ENCODE measurements at regions not wholly inside any gene's neighbourhood (a gene's known extent, or its start where the extent isn't known, plus 50 kb on each side); places are given as distances from the start of the nearest gene placed in this dataset.

DNA sequence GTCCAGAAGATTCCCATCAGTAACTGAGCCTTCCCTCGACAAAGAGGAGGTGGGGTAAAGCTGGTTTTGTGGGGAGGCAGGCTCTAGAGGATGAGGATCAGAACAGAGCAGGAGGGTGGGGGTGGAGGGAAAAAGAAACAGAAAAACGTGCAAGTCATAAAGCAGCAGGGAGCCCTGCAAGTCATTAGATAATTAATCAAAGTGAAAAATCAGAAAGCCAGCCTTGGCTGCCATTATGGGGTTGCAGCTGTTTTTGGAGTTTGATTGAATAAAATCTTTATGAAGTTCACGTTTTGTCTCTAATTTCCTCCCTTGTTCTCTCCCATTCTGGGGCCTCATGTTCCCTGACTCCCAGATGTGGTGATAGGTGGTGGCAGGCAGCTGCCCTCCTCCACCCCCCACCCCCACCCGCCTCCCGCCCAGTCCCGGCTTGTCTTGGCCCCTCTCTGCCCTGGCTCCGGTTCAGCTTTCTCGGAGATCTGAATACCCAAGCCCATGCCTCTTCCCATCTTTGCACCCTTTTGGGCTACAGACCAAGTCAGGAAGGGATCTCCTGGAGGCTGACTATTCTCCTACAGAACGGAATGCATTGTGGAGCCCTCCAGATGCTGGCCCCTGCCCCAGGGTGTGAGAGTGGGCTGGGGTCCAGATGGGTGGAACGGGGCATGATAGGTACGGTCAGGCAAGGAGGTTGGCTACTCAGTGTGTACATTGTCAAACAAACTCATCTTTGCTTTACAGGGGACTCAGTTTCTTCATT, 141.8 kb downstream of the CDC5L start:
- POLR2A ChIA-PET = no interaction called here
- TF ChIP-seq, protein P1, sequence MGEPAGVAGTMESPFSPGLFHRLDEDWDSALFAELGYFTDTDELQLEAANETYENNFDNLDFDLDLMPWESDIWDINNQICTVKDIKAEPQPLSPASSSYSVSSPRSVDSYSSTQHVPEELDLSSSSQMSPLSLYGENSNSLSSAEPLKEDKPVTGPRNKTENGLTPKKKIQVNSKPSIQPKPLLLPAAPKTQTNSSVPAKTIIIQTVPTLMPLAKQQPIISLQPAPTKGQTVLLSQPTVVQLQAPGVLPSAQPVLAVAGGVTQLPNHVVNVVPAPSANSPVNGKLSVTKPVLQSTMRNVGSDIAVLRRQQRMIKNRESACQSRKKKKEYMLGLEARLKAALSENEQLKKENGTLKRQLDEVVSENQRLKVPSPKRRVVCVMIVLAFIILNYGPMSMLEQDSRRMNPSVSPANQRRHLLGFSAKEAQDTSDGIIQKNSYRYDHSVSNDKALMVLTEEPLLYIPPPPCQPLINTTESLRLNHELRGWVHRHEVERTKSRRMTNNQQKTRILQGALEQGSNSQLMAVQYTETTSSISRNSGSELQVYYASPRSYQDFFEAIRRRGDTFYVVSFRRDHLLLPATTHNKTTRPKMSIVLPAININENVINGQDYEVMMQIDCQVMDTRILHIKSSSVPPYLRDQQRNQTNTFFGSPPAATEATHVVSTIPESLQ (CRISPR knock-in tag; IDR thresholded peaks at IDR 0.05) = no peak
- TF ChIP-seq JUN (CRISPR knock-in tag; IDR thresholded peaks at IDR 0.05) (no peak), FOXK1 (CRISPR knock-in tag; IDR thresholded peaks at IDR 0.05) (no peak), TEAD1 (CRISPR knock-in tag; IDR thresholded peaks at IDR 0.05) (no peak), FOXJ3 (CRISPR knock-in tag; IDR thresholded peaks at IDR 0.05; ENCODE audit: borderline replicate concordance) (no peak), ZNF138 (CRISPR knock-in tag; conservative IDR thresholded peaks at IDR 0.05) (no peak), OVOL2 (CRISPR knock-in tag; IDR thresholded peaks at IDR 0.05; ENCODE audit: borderline replicate concordance) (no peak), RORB (CRISPR knock-in tag; IDR thresholded peaks at IDR 0.05) (no peak), SP1 (CRISPR knock-in tag; conservative IDR thresholded peaks at IDR 0.05) (no peak), CREB1 (CRISPR knock-in tag; IDR thresholded peaks at IDR 0.05) (no peak), GTF2I (CRISPR knock-in tag; conservative IDR thresholded peaks at IDR 0.05) (no peak), TP53 (CRISPR knock-in tag; IDR thresholded peaks at IDR 0.05) (no peak)
- TF ChIP-seq, protein P2, sequence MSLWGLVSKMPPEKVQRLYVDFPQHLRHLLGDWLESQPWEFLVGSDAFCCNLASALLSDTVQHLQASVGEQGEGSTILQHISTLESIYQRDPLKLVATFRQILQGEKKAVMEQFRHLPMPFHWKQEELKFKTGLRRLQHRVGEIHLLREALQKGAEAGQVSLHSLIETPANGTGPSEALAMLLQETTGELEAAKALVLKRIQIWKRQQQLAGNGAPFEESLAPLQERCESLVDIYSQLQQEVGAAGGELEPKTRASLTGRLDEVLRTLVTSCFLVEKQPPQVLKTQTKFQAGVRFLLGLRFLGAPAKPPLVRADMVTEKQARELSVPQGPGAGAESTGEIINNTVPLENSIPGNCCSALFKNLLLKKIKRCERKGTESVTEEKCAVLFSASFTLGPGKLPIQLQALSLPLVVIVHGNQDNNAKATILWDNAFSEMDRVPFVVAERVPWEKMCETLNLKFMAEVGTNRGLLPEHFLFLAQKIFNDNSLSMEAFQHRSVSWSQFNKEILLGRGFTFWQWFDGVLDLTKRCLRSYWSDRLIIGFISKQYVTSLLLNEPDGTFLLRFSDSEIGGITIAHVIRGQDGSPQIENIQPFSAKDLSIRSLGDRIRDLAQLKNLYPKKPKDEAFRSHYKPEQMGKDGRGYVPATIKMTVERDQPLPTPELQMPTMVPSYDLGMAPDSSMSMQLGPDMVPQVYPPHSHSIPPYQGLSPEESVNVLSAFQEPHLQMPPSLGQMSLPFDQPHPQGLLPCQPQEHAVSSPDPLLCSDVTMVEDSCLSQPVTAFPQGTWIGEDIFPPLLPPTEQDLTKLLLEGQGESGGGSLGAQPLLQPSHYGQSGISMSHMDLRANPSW (CRISPR knock-in tag; conservative IDR thresholded peaks at IDR 0.05; ENCODE audit: low read depth) = no peak
- TF ChIP-seq, protein P3, sequence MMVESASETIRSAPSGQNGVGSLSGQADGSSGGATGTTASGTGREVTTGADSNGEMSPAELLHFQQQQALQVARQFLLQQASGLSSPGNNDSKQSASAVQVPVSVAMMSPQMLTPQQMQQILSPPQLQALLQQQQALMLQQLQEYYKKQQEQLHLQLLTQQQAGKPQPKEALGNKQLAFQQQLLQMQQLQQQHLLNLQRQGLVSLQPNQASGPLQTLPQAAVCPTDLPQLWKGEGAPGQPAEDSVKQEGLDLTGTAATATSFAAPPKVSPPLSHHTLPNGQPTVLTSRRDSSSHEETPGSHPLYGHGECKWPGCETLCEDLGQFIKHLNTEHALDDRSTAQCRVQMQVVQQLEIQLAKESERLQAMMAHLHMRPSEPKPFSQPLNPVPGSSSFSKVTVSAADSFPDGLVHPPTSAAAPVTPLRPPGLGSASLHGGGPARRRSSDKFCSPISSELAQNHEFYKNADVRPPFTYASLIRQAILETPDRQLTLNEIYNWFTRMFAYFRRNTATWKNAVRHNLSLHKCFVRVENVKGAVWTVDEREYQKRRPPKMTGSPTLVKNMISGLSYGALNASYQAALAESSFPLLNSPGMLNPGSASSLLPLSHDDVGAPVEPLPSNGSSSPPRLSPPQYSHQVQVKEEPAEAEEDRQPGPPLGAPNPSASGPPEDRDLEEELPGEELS (CRISPR knock-in tag; IDR thresholded peaks at IDR 0.05) = no peak
- TF ChIP-seq, protein P4, sequence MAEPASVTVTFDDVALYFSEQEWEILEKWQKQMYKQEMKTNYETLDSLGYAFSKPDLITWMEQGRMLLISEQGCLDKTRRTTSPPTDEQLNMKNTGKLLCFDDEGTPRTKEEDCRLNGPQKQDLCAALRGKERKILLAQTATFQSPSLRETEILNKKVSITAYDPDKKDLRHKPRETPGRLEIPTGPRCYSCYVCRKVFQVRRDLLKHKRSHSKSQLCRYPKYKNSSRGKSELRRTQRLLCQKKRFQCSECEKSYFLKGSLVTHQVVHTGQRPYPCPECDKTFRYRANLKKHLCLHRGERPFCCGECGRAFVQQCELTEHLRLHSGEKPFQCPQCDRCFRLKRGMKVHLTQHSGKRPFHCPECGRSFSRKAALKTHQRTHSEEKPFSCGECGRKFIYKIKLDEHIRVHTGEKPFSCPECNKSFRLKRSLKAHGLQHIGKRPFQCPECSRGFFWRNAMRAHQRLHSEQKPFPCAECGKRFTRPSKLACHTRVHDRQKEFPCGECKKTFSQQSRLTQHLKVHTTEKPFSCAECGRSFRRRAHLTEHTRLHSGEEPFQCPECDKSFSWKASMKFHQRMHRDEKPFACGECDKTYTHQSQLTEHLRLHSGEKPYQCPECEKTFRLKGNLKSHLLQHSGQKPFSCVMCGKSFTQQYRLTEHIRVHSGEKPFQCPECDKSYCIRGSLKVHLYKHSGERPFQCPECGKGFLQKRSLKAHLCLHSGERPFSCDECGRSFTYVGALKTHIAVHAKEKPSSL (CRISPR knock-in tag; conservative IDR thresholded peaks at IDR 0.05) = no peak
- TF ChIP-seq, protein P5, sequence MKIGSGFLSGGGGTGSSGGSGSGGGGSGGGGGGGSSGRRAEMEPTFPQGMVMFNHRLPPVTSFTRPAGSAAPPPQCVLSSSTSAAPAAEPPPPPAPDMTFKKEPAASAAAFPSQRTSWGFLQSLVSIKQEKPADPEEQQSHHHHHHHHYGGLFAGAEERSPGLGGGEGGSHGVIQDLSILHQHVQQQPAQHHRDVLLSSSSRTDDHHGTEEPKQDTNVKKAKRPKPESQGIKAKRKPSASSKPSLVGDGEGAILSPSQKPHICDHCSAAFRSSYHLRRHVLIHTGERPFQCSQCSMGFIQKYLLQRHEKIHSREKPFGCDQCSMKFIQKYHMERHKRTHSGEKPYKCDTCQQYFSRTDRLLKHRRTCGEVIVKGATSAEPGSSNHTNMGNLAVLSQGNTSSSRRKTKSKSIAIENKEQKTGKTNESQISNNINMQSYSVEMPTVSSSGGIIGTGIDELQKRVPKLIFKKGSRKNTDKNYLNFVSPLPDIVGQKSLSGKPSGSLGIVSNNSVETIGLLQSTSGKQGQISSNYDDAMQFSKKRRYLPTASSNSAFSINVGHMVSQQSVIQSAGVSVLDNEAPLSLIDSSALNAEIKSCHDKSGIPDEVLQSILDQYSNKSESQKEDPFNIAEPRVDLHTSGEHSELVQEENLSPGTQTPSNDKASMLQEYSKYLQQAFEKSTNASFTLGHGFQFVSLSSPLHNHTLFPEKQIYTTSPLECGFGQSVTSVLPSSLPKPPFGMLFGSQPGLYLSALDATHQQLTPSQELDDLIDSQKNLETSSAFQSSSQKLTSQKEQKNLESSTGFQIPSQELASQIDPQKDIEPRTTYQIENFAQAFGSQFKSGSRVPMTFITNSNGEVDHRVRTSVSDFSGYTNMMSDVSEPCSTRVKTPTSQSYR (CRISPR knock-in tag; IDR thresholded peaks at IDR 0.05) = no peak
- TF ChIP-seq, protein P6, sequence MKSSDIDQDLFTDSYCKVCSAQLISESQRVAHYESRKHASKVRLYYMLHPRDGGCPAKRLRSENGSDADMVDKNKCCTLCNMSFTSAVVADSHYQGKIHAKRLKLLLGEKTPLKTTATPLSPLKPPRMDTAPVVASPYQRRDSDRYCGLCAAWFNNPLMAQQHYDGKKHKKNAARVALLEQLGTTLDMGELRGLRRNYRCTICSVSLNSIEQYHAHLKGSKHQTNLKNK (CRISPR knock-in tag; IDR thresholded peaks at IDR 0.05) = no peak
- TF ChIP-seq, protein P7, sequence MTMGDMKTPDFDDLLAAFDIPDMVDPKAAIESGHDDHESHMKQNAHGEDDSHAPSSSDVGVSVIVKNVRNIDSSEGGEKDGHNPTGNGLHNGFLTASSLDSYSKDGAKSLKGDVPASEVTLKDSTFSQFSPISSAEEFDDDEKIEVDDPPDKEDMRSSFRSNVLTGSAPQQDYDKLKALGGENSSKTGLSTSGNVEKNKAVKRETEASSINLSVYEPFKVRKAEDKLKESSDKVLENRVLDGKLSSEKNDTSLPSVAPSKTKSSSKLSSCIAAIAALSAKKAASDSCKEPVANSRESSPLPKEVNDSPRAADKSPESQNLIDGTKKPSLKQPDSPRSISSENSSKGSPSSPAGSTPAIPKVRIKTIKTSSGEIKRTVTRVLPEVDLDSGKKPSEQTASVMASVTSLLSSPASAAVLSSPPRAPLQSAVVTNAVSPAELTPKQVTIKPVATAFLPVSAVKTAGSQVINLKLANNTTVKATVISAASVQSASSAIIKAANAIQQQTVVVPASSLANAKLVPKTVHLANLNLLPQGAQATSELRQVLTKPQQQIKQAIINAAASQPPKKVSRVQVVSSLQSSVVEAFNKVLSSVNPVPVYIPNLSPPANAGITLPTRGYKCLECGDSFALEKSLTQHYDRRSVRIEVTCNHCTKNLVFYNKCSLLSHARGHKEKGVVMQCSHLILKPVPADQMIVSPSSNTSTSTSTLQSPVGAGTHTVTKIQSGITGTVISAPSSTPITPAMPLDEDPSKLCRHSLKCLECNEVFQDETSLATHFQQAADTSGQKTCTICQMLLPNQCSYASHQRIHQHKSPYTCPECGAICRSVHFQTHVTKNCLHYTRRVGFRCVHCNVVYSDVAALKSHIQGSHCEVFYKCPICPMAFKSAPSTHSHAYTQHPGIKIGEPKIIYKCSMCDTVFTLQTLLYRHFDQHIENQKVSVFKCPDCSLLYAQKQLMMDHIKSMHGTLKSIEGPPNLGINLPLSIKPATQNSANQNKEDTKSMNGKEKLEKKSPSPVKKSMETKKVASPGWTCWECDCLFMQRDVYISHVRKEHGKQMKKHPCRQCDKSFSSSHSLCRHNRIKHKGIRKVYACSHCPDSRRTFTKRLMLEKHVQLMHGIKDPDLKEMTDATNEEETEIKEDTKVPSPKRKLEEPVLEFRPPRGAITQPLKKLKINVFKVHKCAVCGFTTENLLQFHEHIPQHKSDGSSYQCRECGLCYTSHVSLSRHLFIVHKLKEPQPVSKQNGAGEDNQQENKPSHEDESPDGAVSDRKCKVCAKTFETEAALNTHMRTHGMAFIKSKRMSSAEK (CRISPR knock-in tag; IDR thresholded peaks at IDR 0.05; ENCODE audit: borderline replicate concordance) = no peak
- TF ChIP-seq, protein P8, sequence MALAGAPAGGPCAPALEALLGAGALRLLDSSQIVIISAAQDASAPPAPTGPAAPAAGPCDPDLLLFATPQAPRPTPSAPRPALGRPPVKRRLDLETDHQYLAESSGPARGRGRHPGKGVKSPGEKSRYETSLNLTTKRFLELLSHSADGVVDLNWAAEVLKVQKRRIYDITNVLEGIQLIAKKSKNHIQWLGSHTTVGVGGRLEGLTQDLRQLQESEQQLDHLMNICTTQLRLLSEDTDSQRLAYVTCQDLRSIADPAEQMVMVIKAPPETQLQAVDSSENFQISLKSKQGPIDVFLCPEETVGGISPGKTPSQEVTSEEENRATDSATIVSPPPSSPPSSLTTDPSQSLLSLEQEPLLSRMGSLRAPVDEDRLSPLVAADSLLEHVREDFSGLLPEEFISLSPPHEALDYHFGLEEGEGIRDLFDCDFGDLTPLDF (CRISPR knock-in tag; IDR thresholded peaks at IDR 0.05) = no peak
- Mint-ChIP-seq H3K27me3 (ENCODE audit: low read depth) (no peaks in the 10 kb centered on the region), H3K36me3 (no peaks in the 10 kb centered on the region), H3K4me1 (peaks cover 17% of the 10 kb centered on the region), H3K27ac (no peak overlapping the region), H3K9me3 (peaks cover 2% of the 10 kb centered on the region), H3K4me3 (no peak overlapping the region)
- CTCF ChIA-PET = interaction anchor here (2.4 kb wide), 1 partner anchor 54 kb away, joined by 9 read pairs; no protein-coding TSS in a partner anchor
- ATAC-seq (no peak), DNase-seq (ENCODE audit: low spot score) (no peak)
